DND-41 (cell line): ENCODE measurements at regions not wholly inside any gene's neighbourhood (a gene's known extent, or its start where the extent isn't known, plus 50 kb on each side); places are given as distances from the start of the nearest gene placed in this dataset.

ENCODE experiments used
- ATAC-seq: fragments of 200-7000 bp; cut with Tn5 transposase; 3 replicates; pipeline ENCODE4 v1.9.1; 2021; ENCODE audit warnings: low read depth; ENCODE audit not compliant: insufficient read depth
- DNase-seq: peaks from one replicate; pipeline ENCODE4 v3.0.0-alpha.2; 2020
- H2AFZ ChIP-seq: 2 replicates; pipeline ENCODE4 v1.6.0; 2012; ENCODE audit warnings: low read depth, low read length
- H3K27ac ChIP-seq: 2 replicates; pipeline ENCODE4 v1.5.1; 2012; ENCODE audit warnings: low read length, inconsistent platforms
- H3K27me3 ChIP-seq: fragments of 200-600 bp; sonication (generic); 2 replicates; pipeline ENCODE4 v1.6.0; 2012; ENCODE audit warnings: low read length, mild to moderate bottlenecking, inconsistent platforms; ENCODE audit not compliant: insufficient read depth, poor library complexity
- H3K36me3 ChIP-seq: 2 replicates; pipeline ENCODE4 v1.5.1; 2012; ENCODE audit warnings: low read length, inconsistent platforms; ENCODE audit not compliant: insufficient read depth
- H3K4me1 ChIP-seq: 2 replicates; pipeline ENCODE4 v1.5.1; 2012; ENCODE audit warnings: mild to moderate bottlenecking, low read length; ENCODE audit not compliant: insufficient read depth
- H3K4me2 ChIP-seq: 2 replicates; pipeline ENCODE4 v1.6.0; 2012; ENCODE audit warnings: mild to moderate bottlenecking, moderate library complexity, low read length, inconsistent platforms; ENCODE audit not compliant: insufficient read depth
- H3K4me3 ChIP-seq, 2 experiments: fragments of 200-600 bp in 1 of 2; shearing (Covaris generic) in 1 of 2; 2 replicates each; pipeline ENCODE4 v1.5.1; 2012 to 2016; ENCODE audit warnings: inconsistent platforms in 2 of 2, low read length in 2 of 2, mild to moderate bottlenecking in 2 of 2, low read depth in 1 of 2, moderate library complexity in 1 of 2
- H3K79me2 ChIP-seq: 2 replicates; pipeline ENCODE4 v1.6.0; 2012; ENCODE audit warnings: low read length, inconsistent platforms; ENCODE audit not compliant: insufficient read depth
- H3K9ac ChIP-seq: 2 replicates; pipeline ENCODE4 v1.6.0; 2012; ENCODE audit warnings: low read depth, mild to moderate bottlenecking, inconsistent platforms, low read length, moderate library complexity
- H3K9me3 ChIP-seq: 2 replicates; pipeline ENCODE4 v1.5.1; 2012; ENCODE audit warnings: low read length, moderate library complexity, mild to moderate bottlenecking, inconsistent platforms; ENCODE audit not compliant: insufficient read depth, severe bottlenecking
- H4K20me1 ChIP-seq: 2 replicates; pipeline ENCODE4 v1.6.0; 2012; ENCODE audit warnings: low read length; ENCODE audit not compliant: insufficient read depth
- CTCF ChIP-seq: IDR thresholded peaks from 2 replicates; pipeline ENCODE4 v1.5.1; 2012; ENCODE audit warnings: borderline replicate concordance, low read length, moderate library complexity, mild to moderate bottlenecking; ENCODE audit not compliant: poor library complexity, severe bottlenecking; ENCODE audit errors: extremely low read depth
- EZH2 ChIP-seq: IDR thresholded peaks from 3 replicates; pipeline ENCODE4 v1.6.1; 2012; ENCODE audit warnings: borderline replicate concordance, low read depth, mild to moderate bottlenecking, moderate library complexity, low read length, inconsistent platforms; ENCODE audit not compliant: severe bottlenecking

- no peak for DNase-seq
- H3K9me3 ChIP-seq, result no peaks in the 10 kb centered on the region
- no peak overlapping the region for H3K9ac ChIP-seq
- no peaks in the 10 kb centered on the region for H4K20me1 ChIP-seq
- no peak overlapping the region for H3K4me3 ChIP-seq
- H3K4me2 ChIP-seq, result no peak overlapping the region
- H3K27me3 ChIP-seq, result no peaks in the 10 kb centered on the region
- ATAC-seq, result no peak
- peaks cover 10% of the 10 kb centered on the region for H3K4me1 ChIP-seq
- no peaks in the 10 kb centered on the region for H3K79me2 ChIP-seq
- no peak overlapping the region for H2AFZ ChIP-seq
- TF ChIP-seq EZH2 (no peak), CTCF (no peak)
- H3K27ac ChIP-seq, result no peak overlapping the region
- no peaks in the 10 kb centered on the region for H3K36me3 ChIP-seq
Measured at GRCh38 chr21:35414507-35415139, 365.5 kb upstream of the RUNX1 start.

DNA sequence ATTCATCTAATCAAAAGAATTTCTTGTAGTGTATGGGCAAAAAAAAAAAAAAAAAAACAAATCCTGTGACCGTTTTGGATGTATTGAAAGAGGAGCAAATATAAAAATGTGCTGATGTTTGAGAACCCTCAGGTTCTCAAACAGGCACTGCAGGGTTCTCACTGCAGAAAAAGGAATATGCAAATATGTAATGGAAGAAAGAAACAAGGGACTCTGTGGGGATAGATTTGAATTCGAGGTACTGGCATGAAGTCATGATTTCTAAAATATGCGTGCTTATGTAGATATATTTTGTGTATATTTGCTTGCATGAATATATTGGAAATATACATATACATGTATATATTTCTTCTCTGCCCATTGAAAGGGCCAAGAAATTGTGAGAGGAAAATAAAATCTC lies 365.0 kb upstream of the RUNX1 start:
- H3K9me3 ChIP-seq, result no peaks in the 10 kb centered on the region
- no peak overlapping the region for H3K27ac ChIP-seq
- H4K20me1 ChIP-seq, result no peaks in the 10 kb centered on the region
- no peak overlapping the region for H3K9ac ChIP-seq
- no peaks in the 10 kb centered on the region for H3K36me3 ChIP-seq
- TF ChIP-seq CTCF (no peak), EZH2 (no peak)
- H3K4me3 ChIP-seq, result no peak overlapping the region
- no peak overlapping the region for H2AFZ ChIP-seq
- no peaks in the 10 kb centered on the region for H3K27me3 ChIP-seq
- DNase-seq (no peak), ATAC-seq (no peak)
- H3K4me1 ChIP-seq, result peaks cover 12% of the 10 kb centered on the region
- no peak overlapping the region for H3K4me2 ChIP-seq
- H3K79me2 ChIP-seq, result no peaks in the 10 kb centered on the region

GRCh38 chr21:35412231-35412630 lies 363.1 kb upstream of the RUNX1 start:
- Histone ChIP-seq H2AFZ (no peak overlapping the region), H3K4me3 (no peak overlapping the region), H3K4me2 (no peak overlapping the region), H3K27me3 (no peaks in the 10 kb centered on the region), H3K27ac (no peak overlapping the region), H3K79me2 (no peaks in the 10 kb centered on the region), H3K4me1 (peaks cover 18% of the 10 kb centered on the region), H3K9me3 (no peaks in the 10 kb centered on the region), H3K36me3 (no peaks in the 10 kb centered on the region), H3K9ac (no peak overlapping the region), H4K20me1 (no peaks in the 10 kb centered on the region)
- ATAC-seq, result no peak
- TF ChIP-seq EZH2 (no peak), CTCF (no peak)
- no peak for DNase-seq
